GM19324 (cell line): ENCODE measurements at regions not wholly inside any gene's neighbourhood (a gene's known extent, or its start where the extent isn't known, plus 50 kb on each side); places are given as distances from the start of the nearest gene placed in this dataset.
"Not testable (repeated sequence)": the region's sequence is repeated elsewhere in the genome, so short reads cannot be mapped to it uniquely, and the experiment has no call there.

Experiments used
- ATAC-seq: cut with Tn5 transposase; IDR thresholded peaks from one replicate; pipeline ENCODE4 v1.9.1; 2021; ENCODE audit warnings: mild to moderate bottlenecking, moderate library complexity; ENCODE audit not compliant: unreplicated experiment, low FRiP score

GRCh38 chr3:4139462-4140140, 163.6 kb upstream of the SETMAR start:
- ATAC-seq, result no peak

GRCh38 chr3:4140921-4141320, 162.2 kb upstream of the SETMAR start:
- ATAC-seq, result no peak

GRCh38 chr3:4147556-4148118, 155.5 kb upstream of the SETMAR start:
- ATAC-seq, result no peak

- no peak for ATAC-seq
Measured at GRCh38 chr3:4149296-4149695, 153.9 kb upstream of the SETMAR start.

GRCh38 chr3:4150816-4151215, 152.4 kb upstream of the SETMAR start:
- no peak for ATAC-seq

GRCh38 chr3:4151859-4152258, 151.3 kb upstream of the SETMAR start:
- ATAC-seq, result no peak

GRCh38 chr3:4153771-4154170, 149.4 kb upstream of the SETMAR start:
- ATAC-seq, result no peak

- ATAC-seq, result no peak
Measured at GRCh38 chr3:4158329-4158728, 144.8 kb upstream of the SETMAR start.

GRCh38 chr3:4162096-4162495, 141.1 kb upstream of the SETMAR start:
- no peak for ATAC-seq

- no peak for ATAC-seq
Measured at GRCh38 chr3:4163011-4163410, 140.2 kb upstream of the SETMAR start.

- ATAC-seq, result no peak
Measured at GRCh38 chr3:4166540-4166939, 136.6 kb upstream of the SETMAR start.

- ATAC-seq, result not testable (repeated sequence)
Measured at GRCh38 chr3:4167230-4167629, 135.9 kb upstream of the SETMAR start.

GRCh38 chr3:4174791-4175190, 128.4 kb upstream of the SETMAR start:
- ATAC-seq, result no peak

GRCh38 chr3:4191971-4192370, 111.2 kb upstream of the SETMAR start:
- ATAC-seq, result no peak

- no peak for ATAC-seq
Measured at GRCh38 chr3:4195006-4195405, 108.2 kb upstream of the SETMAR start.

GRCh38 chr3:4196506-4197147, 106.5 kb upstream of the SETMAR start:
- no peak for ATAC-seq

GRCh38 chr3:4197670-4198069, 105.5 kb upstream of the SETMAR start:
- ATAC-seq, result no peak

GRCh38 chr3:4198491-4198890, 104.7 kb upstream of the SETMAR start:
- ATAC-seq, result no peak

GRCh38 chr3:4204776-4205175, 98.4 kb upstream of the SETMAR start:
- ATAC-seq, result not testable (repeated sequence)

GRCh38 chr3:4207672-4208071, 95.5 kb upstream of the SETMAR start:
- no peak for ATAC-seq

GRCh38 chr3:4208556-4208955, 94.6 kb upstream of the SETMAR start:
- ATAC-seq, result no peak

GRCh38 chr3:4211610-4212009, 91.6 kb upstream of the SETMAR start:
- no peak for ATAC-seq
